ENCODE measurements at regions not wholly inside any gene's neighbourhood (a gene's known extent, or its start where the extent isn't known, plus 50 kb on each side); places are given as distances from the start of the nearest gene placed in this dataset.
"Not testable (repeated sequence)": the region's sequence is repeated elsewhere in the genome, so short reads cannot be mapped to it uniquely, and the experiment has no call there.

DNA sequence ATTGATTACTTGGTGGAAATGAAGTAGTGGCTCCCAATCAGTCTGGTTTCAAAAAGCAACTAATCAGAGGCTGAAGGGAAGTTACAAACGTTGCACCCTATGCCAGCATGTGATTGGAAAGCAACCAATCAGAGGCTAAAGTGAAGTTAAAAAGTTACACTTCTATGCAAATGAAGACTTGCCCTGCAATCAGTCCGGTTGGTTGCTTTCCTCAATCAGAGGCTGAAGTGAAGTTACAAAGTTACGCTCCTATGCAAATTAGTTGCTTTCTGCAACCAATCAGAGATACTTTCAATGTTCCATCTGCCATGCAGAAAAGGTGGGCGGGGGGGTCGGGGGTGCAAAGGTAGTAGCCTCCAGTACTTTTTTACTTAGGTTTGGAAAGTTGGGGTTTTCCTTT is 1077.1 kb downstream of the TYW1 start:
- no peak for DNase-seq (ENCODE audit: low spot score)

DNA sequence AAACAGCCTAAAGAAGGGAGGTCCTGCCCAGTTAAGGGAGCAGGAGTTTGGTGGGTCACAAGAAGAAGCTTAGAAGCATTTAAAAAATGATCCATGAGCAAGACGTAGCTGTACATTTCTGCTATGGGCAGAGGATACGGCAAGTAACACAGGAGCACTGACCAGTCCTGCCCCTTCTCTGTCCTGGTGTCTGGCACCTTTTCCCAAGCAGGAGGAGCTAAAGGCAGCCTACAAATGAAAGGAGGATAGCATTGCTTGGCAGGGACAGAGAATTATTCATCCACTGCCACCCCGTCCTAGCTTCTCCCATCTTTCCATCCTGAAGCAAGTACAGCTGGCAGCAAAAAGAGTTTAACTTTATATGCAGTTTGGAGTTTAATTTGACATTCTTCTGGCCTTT is 1077.6 kb downstream of the TYW1 start:
- DNase-seq (ENCODE audit: low spot score) = no peak

DNA sequence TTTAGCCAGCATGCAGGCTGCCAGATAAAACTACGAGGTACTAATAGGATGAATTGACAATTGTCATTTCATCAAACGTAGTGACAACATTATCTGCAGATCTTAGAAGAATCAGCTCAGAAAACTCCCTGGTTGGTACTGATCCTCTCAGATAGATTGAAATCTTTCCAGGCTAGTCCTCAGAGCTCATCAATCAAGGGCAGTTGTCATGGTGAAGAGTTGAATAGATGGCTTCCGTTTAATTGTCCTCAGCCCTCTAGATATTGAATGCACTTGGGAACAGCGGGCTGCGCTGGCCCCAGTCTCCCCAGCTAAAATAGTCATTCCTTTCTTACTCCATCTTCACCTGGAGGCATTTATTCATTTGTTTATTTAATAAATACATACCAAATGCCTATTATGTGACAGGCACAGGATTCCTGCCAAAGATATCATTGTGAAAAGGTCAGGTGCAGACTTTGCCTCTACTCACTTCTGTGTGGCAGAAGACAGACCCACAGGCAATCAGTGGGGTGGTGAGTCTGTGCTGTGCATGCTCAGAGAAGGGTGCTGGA is 1081.6 kb downstream of the TYW1 start:
- DNase-seq (ENCODE audit: low spot score) = no peak

DNA sequence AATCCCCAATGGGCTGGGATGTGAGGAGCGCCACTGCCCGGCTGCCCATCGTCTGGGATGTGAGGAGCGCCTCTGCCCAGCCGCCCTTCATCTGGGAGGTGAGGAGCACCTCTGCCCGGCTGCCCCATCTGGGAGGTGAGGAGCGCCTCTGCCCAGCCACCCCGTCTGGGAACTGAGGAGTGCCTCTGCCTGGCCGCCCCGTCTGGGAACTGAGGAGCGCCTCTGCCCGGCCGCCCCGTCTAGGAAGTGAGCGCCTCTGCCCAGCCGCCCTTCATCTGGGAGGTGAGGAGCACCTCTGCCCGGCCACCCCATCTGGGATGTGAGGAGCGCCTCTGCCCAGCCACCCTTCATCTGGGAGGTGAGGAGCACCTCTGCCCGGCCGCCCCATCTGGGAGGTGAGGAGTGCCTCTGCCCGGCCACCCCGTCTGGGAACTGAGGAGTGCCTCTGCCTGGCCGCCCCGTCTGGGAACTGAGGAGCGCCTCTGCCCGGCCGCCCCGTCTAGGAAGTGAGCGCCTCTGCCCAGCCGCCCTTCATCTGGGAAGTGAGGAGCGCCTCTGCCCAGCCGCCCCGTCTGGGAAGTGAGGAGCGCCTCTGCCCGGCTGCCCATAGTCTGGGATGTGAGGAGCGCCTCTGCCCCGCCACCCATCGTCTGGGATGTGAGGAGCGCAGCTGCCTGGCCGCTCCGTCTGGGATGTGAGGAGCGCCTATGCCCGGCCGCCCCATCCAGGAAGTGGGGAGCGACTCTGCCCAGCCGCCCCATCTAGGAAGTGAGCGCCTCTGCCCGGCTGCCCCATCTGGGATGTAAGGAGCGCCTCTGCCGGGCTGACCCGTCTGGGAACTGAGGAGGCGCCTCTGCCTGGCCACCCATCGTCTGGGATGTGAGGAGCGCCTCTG is 1085.7 kb downstream of the TYW1 start:
- DNase-seq (ENCODE audit: low spot score) = not testable (repeated sequence)

DNA sequence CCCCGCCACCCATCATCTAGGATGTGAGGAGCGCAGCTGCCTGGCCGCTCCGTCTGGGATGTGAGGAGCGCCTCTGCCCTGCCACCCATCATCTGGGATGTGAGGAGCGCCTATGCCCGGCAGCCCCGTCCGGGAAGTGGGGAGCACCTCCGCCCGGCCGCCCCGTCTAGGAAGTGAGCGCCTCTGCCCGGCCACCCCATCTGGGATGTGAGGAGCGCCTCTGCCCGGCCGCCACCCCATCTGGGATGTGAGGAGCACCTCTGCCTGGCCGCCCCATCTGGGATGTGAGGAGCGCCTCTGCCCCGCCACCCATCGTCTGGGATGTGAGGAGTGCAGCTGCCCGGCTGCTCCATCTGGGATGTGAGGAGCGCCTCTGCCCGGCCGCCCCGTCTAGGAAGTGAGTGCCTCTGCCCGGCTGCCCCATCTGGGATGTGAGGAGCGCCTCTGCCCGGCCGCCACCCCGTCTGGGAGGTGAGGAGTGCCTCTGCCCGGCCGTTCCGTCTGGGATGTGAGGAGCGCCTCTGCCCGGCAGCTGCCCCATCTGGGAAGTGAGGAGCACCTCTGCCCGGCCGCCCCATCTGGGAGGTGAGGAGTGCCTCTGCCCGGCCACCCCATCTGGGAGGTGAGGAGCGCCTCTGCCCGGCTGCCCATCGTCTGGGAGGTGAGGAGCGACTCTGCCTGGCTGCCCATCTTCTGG is 1086.5 kb downstream of the TYW1 start:
- not testable (repeated sequence) for DNase-seq (ENCODE audit: low spot score)

DNA sequence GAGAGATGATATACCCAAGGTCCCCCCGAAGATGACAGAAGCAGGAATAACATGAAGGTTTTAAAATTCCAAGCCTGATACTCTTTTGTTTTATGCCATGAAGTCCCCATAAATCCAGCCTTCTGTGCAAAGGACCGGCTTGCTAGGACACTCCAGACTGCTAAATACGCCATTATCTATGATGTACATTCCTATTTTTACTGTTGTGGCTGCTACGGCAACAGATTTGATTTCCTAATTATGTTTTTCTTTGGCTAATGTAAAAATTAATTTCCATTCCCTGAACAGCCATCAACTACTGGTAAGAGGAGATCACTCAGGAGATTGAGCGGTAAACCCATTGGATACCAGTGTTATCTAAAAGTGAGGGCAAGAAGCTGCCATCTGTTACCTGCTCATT is 1090.8 kb downstream of the TYW1 start:
- no peak for DNase-seq (ENCODE audit: low spot score)

DNA sequence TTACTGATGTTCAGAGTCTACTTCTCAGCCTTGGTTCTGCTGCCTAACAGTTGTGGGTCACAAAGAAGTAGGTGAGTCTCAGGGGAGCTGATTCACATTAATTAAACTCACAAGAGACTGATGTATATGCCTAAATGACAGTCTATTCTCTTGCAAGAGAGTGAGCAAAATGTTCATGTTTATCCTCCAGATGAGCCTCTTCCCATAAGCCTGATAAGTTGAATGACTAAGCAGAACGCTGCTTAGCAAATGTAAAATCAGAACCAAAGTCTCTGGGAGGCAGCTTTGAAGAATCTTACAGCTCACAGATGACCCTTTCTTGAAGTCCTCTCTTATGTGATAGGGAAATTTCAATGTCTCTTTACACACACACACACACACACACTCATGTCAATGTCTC is 1092.2 kb downstream of the TYW1 start:
- DNase-seq (ENCODE audit: low spot score) = no peak

DNA sequence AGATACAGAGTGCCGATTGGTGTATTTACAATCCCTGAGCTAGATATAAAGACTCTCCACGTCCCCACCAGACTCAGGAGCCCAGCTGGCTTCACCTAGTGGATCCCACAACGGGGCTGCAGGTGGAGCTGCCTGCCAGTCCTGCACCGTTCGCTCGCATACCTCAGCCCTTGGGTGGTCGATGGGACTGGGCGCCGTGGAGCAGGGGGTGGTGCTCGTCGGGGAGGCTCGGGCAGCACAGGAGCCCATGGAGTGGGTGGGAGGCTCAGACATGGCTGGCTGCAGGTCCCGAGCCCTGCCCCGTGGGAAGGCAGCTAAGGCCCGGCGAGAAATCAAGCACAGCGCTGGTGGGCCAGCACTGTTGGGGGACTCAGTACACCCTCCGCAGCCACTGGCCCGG is 1093.6 kb downstream of the TYW1 start:
- DNase-seq (ENCODE audit: low spot score) = not testable (repeated sequence)

DNA sequence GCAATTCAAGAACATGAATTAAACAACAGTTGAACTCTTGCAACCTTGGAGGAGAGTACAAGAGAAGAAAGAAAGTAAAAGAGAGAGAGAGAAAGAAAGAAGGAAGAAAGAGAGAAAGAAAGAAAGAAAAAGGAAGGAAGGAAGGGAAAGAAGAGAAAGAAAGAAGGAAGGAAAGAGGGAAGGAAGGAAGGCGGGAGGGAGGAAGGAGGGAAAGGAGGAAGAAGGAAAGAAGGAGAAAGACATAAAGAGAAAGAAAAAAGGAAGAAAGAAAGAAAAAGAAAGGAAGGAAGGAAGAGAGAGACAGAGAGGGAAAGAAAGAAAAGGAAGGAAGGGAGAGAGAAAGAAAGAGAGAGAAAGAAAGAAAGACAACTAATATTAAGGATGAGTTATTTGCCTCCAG is 1106.7 kb downstream of the TYW1 start:
- no peak for DNase-seq (ENCODE audit: low spot score)

DNA sequence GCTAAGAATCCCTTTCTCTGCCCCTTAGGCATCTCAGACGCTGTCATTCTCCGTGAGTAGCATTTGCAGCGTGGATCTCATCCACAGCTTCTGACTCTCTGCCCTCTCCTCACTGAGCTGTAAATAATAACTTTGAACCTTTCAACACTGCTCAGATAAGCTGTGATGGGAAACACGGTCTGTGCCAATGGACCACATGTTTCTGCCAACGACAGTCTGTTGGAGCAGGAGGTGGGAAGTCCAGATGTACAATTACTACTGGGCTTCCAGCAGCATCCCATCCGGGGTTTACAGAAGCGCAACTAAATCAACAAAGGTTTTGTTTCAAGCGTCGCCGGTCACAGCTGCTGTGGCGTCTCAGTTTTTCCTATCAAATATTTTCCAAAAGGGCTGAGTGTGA is 1110.6 kb downstream of the TYW1 start:
- DNase-seq (ENCODE audit: low spot score) = no peak

DNA sequence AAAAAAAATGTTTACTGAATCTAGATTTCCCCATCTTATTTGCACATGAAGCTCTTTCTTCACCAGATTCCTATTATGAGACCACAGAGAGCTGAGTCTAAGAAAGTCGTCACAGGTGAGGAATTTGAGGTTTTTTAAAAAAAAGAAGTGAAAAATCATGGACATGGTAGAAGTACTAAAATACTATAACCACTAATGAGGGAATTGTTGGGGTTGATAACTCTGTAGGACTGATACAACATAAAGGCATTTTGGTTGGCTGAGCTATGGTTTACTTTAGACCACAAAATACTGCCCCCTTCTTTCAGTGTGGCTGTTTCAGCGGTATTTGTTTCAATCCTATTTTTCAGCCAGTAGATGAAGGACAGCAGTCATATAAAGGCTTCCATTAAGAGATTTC is 1111.3 kb downstream of the TYW1 start:
- DNase-seq (ENCODE audit: low spot score) = no peak

DNA sequence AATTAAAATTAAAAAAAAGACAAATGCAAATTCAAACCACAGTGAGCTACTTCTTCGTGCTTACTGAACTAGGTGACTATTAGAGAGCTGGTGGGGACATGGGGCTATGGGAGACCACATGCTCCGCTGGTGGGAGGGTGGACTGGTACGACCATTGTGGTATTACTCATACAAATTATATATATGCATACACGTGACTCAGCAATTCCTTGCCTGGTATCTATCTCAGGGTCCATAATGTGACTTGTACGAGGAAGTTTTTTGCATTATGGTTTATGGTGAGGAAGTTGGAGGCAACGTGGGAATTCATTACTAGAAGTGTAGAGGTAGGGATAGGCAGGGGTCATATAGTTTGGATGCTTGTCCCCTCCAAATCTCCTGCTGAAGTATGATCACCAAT is 1112.7 kb downstream of the TYW1 start:
- DNase-seq (ENCODE audit: low spot score) = no peak

DNA sequence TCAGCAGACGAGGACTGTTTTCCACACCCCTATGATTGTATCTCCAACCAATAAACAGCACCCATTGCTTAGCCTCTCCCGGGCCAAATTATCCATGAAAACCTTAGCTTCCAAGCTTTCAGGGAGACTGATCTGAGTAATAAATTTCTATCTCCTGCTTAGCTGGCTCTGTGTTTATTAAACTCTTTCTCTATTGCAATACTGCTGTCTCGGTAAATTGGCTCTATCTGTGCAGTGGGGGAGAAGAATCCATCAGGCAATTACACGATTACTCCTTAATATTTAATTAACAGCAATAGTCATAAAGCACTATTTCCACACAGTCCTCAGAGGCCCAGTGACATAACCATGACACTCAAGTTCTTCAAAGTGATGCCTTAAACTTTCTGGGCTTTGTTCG is 1122.8 kb downstream of the TYW1 start:
- no peak for DNase-seq (ENCODE audit: low spot score)

DNA sequence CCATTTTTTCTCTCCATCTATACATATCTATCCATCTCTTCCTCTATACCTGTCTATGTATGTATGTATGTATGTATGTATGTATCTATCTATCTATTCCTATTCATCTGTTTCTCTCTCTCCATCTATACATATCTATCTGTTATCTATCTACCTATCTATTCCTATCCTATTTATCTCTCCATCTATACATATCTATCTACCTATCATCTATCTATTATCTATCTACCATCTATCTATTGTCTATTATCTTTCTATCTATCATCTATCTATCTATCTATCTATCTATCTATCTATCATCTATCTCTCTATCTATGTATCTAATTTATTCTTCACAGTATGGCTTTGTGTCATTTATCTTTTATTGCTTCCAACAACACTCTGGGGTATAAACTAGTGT is 1124.4 kb downstream of the TYW1 start:
- DNase-seq (ENCODE audit: low spot score) = no peak

DNA sequence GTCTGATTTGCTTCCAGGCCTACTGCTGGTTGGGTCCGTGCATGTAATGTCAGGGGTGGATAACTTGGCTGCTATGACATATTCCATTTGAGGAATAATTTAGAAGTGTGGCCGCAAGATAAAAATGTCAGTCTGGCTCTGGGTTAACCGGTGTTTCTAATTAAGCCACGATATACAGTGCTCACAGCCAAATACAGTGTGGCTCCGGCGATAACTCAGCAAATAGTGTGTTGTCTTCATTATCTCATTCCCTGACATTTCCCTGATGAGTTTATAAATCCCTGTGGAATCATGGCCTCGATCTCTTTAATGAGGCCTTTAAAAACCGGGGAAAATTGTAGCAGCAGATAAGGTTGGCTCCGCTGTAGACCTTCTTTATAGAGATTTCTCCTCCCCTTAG is 1125.0 kb downstream of the TYW1 start:
- no peak for DNase-seq (ENCODE audit: low spot score)

DNA sequence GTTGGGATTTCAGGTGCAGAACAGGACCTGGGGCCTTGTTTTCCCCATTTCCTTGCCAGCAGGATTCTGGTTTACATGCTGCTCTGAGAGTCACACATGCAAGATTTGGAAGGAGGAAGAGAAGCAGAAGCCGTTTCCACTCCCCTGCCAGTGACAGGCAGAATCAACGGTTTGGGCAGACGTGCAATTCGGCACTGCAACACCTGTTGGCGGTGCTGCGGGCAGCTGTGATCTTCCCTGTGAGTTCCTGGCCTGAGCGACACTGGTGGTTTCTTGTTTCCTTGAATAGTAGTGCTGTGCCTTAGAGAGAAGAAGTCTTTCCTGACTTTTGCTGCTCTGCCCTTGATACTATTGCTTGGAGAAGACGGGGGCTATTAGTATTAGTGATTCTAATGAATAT is 1126.2 kb downstream of the TYW1 start:
- DNase-seq (ENCODE audit: low spot score) = no peak

DNA sequence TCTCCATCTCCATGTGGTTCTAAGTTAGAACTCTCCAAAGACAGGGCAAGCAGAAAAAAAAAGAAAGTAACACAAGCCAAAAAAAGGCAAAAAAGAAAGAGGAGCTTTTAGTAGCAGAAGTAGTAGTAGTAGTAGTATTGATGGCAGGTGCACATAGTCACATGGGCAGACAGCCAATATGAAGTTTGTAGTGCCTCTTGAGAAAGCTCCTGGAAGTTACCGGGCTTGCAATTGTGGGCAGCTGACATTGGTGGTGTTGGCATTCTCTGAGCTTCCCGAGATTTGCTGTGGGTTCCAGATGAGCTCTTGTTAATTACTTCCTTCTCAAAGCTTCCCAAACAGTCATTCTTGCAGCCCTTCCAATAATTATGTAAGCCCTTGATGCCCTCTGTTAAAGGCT is 1128.5 kb downstream of the TYW1 start:
- DNase-seq (ENCODE audit: low spot score) = no peak

DNA sequence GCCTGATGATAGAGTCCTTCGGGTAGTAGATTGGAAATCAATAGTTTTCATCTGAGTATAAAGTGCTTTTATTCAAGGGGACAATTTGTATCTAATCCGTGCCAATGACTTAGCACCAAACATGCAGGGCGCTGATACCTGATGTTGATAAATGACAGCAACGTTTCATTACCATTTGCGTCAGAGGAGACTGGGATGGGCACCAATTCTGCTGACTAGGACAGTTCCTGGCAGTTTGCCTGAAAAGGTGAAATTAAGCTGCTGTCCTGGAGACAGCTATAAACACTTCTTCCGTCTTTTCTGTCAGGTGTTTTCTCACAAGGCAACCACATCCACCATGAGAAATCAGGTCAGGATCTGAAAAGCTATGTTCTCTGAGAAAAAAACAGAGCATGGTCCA is 1136.4 kb downstream of the TYW1 start:
- DNase-seq (ENCODE audit: low spot score) = no peak

DNA sequence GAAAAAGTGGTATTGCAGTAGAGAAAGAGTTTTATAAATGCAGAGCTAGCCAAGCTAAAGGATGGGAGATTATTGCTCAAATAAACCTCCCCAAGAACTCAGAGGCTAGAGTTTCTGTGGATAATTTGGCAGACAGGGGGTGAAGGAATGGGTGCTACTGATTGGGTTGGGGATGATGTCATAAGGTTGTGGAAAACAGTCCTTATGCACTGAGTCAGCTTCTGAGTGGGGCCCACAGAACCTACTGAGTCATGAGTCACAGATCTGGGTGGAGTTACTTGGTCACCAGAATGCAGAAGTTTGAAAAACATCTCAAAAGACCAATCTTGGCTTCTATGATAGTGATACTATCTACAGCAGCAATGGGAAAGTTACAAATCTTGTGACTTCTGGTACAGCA is 1146.7 kb downstream of the TYW1 start:
- DNase-seq (ENCODE audit: low spot score) = no peak

DNA sequence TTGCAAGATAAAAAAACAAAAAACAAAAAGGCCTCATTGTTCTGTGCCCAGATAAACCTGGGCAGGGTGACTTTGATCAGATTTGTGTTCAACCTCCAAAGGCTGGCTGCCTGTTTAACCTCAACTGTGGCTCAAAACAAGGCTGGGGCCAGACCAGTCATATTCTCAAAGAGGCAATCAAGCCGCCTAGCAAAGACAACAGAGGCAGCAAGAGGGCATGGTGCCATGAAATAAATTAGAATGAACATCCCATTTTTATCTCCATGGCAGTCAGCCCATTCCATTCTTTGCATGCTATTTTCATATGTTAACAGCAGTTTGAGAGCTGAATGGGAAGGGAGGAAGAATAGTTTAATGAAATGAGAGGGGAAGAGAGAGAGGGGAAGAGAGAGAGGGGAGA is 1150.3 kb downstream of the TYW1 start:
- no peak for DNase-seq (ENCODE audit: low spot score)

DNA sequence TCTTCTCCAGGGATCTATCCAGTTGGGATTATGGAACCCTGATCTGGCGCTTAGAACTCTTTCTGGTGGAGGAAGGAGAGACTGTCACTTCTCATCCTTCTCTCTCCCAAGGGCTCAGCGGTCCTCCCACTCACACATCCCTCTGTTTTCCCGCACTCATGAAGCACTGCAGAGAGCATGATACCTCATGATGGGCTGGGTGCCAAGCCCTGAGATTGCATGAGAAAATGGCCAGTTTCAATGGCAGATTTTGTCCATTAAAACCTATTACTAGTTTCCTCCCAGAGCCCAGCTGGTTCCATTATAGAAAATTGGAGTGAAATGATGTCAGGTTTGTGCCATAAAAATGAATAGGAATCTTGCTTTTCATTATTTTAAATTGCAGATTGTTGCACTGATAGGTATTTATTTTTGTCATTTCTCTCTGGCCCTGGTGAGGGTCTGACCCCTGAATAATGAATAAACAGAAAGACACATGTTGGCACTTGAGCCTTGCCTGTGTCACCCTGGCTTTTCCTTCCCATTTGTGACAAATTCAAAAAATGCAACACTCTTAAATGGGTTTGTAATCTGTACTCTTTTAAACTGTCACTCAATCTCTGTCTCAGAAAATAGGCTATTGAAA is 1151.1 kb downstream of the TYW1 start:
- no peak for DNase-seq (ENCODE audit: low spot score)

DNA sequence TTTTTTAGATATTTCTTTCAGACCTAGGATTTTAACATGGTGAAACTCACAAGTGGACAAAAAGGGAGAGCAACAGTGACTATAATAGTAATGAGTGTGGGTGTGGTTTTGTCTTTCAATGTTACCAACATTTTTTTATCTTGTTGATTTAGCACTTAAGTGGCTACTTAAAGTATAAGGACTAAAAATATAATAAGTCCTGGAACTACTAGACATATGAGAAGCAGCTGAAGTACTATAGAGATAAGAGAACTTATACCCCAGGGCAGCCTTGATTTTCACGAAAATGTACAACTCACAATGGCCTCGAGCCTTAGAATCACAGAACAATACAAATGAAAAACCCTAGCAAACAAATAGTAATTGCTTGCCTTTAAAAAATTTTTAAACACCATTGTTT is 1151.8 kb downstream of the TYW1 start:
- DNase-seq (ENCODE audit: low spot score) = no peak

Measured in mesenteric fat pad (tissue), 1 donor.